A673 (cell line): ENCODE measurements at regions not wholly inside any gene's neighbourhood (a gene's known extent, or its start where the extent isn't known, plus 50 kb on each side); places are given as distances from the start of the nearest gene placed in this dataset.

ENCODE experiments used
- BruUV-seq: library from RNA; stranded (reverse); fragments of 400-500 nt; replicated peaks from 2 replicates; lab custom pipeline; 2021; lab: Mats Ljungman, UMichigan
- CTCF ChIA-PET: fragments of 300-600 bp; sonication (Branson Sonifier 250); formaldehyde crosslinking; loops from one replicate; lab custom pipeline; 2022; ENCODE audit warnings: antibody characterized with exemption; lab: Charles Lee
- POLR2A ChIA-PET: fragments of 300-600 bp; sonication (Branson Sonifier 250); formaldehyde crosslinking; loops from one replicate; lab custom pipeline; 2022; ENCODE audit warnings: antibody characterized with exemption; ENCODE audit not compliant: low non-redundant PET; lab: Charles Lee
- DNase-seq: peaks from one replicate; pipeline ENCODE4 v3.0.0-alpha.2; 2015; ENCODE audit warnings: low spot score
- H3K27ac ChIP-seq: fragments of 200-600 bp; sonication (generic); 2 replicates; pipeline ENCODE4 v1.5.1; 2016; ENCODE audit warnings: mixed run types, low read depth, mild to moderate bottlenecking, mixed read lengths, antibody characterized with exemption, low read length; ENCODE audit not compliant: poor library complexity, severe bottlenecking
- H3K27me3 ChIP-seq: fragments of 200-600 bp; sonication (generic); replicated peaks from 2 replicates; pipeline ENCODE4 v1.6.1; 2017; ENCODE audit warnings: mixed run types, low read depth, mild to moderate bottlenecking, mixed read lengths, antibody characterized with exemption, low read length; ENCODE audit not compliant: insufficient read depth, poor library complexity
- H3K36me3 ChIP-seq: fragments of 200-600 bp; sonication (generic); 2 replicates; pipeline ENCODE4 v1.6.1; 2016; ENCODE audit warnings: mixed run types, mild to moderate bottlenecking, mixed read lengths, antibody characterized with exemption, low read length; ENCODE audit not compliant: insufficient read depth, poor library complexity, severe bottlenecking
- H3K4me1 ChIP-seq: fragments of 200-600 bp; sonication (generic); 2 replicates; pipeline ENCODE4 v1.6.1; 2017; ENCODE audit warnings: mixed run types, mild to moderate bottlenecking, mixed read lengths, antibody characterized with exemption, low read length; ENCODE audit not compliant: insufficient read depth, poor library complexity, severe bottlenecking
- H3K4me3 ChIP-seq: fragments of 200-600 bp; sonication (generic); 2 replicates; pipeline ENCODE4 v1.5.1; 2016; ENCODE audit warnings: low read depth, mixed run types, mild to moderate bottlenecking, mixed read lengths, low read length; ENCODE audit not compliant: poor library complexity, severe bottlenecking
- H3K9me3 ChIP-seq: fragments of 200-600 bp; sonication (generic); 2 replicates; pipeline ENCODE4 v1.6.1; 2016; ENCODE audit warnings: mixed run types, low read depth, mild to moderate bottlenecking, mixed read lengths, antibody characterized with exemption, low read length; ENCODE audit not compliant: poor library complexity, severe bottlenecking
- CTCF ChIP-seq: fragments of 300-800, 200-600 bp; sonication (generic); conservative IDR thresholded peaks from 2 replicates; pipeline ENCODE4 v1.5.1; 2017; ENCODE audit warnings: low read depth, mild to moderate bottlenecking, antibody characterized with exemption, low read length, moderate library complexity, mixed read lengths
- EZH2 ChIP-seq: fragments of 200-600 bp; sonication (generic); IDR thresholded peaks from 2 replicates; pipeline ENCODE4 v1.6.1; 2017; ENCODE audit warnings: borderline replicate concordance, low read depth, mild to moderate bottlenecking, mixed read lengths, antibody characterized with exemption, low read length; ENCODE audit not compliant: poor library complexity, severe bottlenecking
- intact Hi-C: fragments of 100-400 bp; cut with micrococcal nuclease; formaldehyde crosslinking; loops from one replicate; pipeline ENCODE4 v1.10.0; 2022; ENCODE audit not compliant: unreplicated experiment

- DNase-seq = no peak
- intact Hi-C loops = no loop called here
- no peak overlapping the region for H3K27ac ChIP-seq
- no peaks in the 10 kb centered on the region for H3K4me1 ChIP-seq
- BruUV-seq = no TSS peak
- CTCF ChIA-PET = no interaction called here
- no peak overlapping the region for H3K4me3 ChIP-seq
- TF ChIP-seq EZH2 = no peak
- no peak for TF ChIP-seq CTCF
- no peaks in the 10 kb centered on the region for H3K36me3 ChIP-seq
- H3K27me3 ChIP-seq = no peaks in the 10 kb centered on the region
- POLR2A ChIA-PET = no interaction called here
- H3K9me3 ChIP-seq = no peaks in the 10 kb centered on the region
Observed at GRCh38 chr12:68532887-68533248, 77.8 kb upstream of the RAP1B start.

GRCh38 chr12:68534108-68534507 is 76.6 kb upstream of the RAP1B start:
- no peak for DNase-seq
- intact Hi-C loops = no loop called here
- Histone ChIP-seq H3K36me3 (no peaks in the 10 kb centered on the region), H3K9me3 (no peaks in the 10 kb centered on the region), H3K27me3 (no peaks in the 10 kb centered on the region), H3K4me1 (peaks cover 10% of the 10 kb centered on the region), H3K4me3 (no peak overlapping the region), H3K27ac (no peak overlapping the region)
- POLR2A ChIA-PET = no interaction called here
- TF ChIP-seq CTCF (no peak), EZH2 (no peak)
- CTCF ChIA-PET = no interaction called here
- no TSS peak for BruUV-seq

GRCh38 chr12:68536885-68537485 is 73.7 kb upstream of the RAP1B start:
- no peak for TF ChIP-seq CTCF
- no peak for TF ChIP-seq EZH2
- no peak overlapping the region for H3K4me3 ChIP-seq
- no peaks in the 10 kb centered on the region for H3K9me3 ChIP-seq
- POLR2A ChIA-PET = no interaction called here
- H3K4me1 ChIP-seq = peaks cover 19% of the 10 kb centered on the region
- CTCF ChIA-PET = no interaction called here
- no peaks in the 10 kb centered on the region for H3K27me3 ChIP-seq
- intact Hi-C loops = no loop called here
- no peak for DNase-seq
- no peak overlapping the region for H3K27ac ChIP-seq
- H3K36me3 ChIP-seq = no peaks in the 10 kb centered on the region
- no TSS peak for BruUV-seq
